H9 (cell line): ENCODE measurements at regions not wholly inside any gene's neighbourhood (a gene's known extent, or its start where the extent isn't known, plus 50 kb on each side); places are given as distances from the start of the nearest gene placed in this dataset.

Experiments
- DNase-seq: peaks from one replicate; pipeline ENCODE4 v3.0.0-alpha.2; 2017
- H2AFZ ChIP-seq: one replicate; pipeline ENCODE4 v1.6.1; 2013; ENCODE audit warnings: mild to moderate bottlenecking, low read length, control low read depth, moderate library complexity
- H2AK5ac ChIP-seq: 2 replicates; pipeline ENCODE4 v1.6.1; 2013; ENCODE audit warnings: low read length, control low read depth, mixed read lengths; ENCODE audit not compliant: insufficient read length
- H2BK120ac ChIP-seq: one replicate; pipeline ENCODE4 v1.6.1; 2013; ENCODE audit warnings: low read depth, mild to moderate bottlenecking, low read length, control low read depth, inconsistent platforms; ENCODE audit not compliant: poor library complexity, severe bottlenecking
- H2BK12ac ChIP-seq: 2 replicates; pipeline ENCODE4 v1.6.1; 2013; ENCODE audit warnings: low read length, control low read depth, mixed read lengths, low read depth; ENCODE audit not compliant: insufficient read length
- H2BK15ac ChIP-seq: 2 replicates; pipeline ENCODE4 v1.6.1; 2013; ENCODE audit warnings: low read depth, low read length, control low read depth
- H2BK20ac ChIP-seq: one replicate; pipeline ENCODE4 v1.6.1; 2013; ENCODE audit warnings: low read depth, mild to moderate bottlenecking, low read length, control low read depth, inconsistent platforms; ENCODE audit not compliant: poor library complexity, severe bottlenecking
- H2BK5ac ChIP-seq: 2 replicates; pipeline ENCODE4 v1.6.1; 2013; ENCODE audit warnings: low read length, control low read depth, mixed read lengths; ENCODE audit not compliant: insufficient read length
- H3K14ac ChIP-seq: 2 replicates; pipeline ENCODE4 v1.6.1; 2013; ENCODE audit warnings: low read length, control low read depth; ENCODE audit not compliant: insufficient read depth
- H3K18ac ChIP-seq: 2 replicates; pipeline ENCODE4 v1.6.1; 2013; ENCODE audit warnings: low read depth, mild to moderate bottlenecking, mixed read lengths, low read length, control low read depth; ENCODE audit not compliant: insufficient read length
- H3K23ac ChIP-seq: 2 replicates; pipeline ENCODE4 v1.6.1; 2013; ENCODE audit warnings: low read length, control low read depth, mixed read lengths, low read depth; ENCODE audit not compliant: insufficient read length
- H3K23me2 ChIP-seq: 2 replicates; pipeline ENCODE4 v1.6.1; 2013; ENCODE audit warnings: low read depth, mild to moderate bottlenecking, mixed read lengths, low read length, control low read depth; ENCODE audit not compliant: insufficient read length, poor library complexity, severe bottlenecking
- H3K27ac ChIP-seq: 2 replicates; pipeline ENCODE4 v1.5.1; 2013; ENCODE audit warnings: low read length, control low read depth, mixed read lengths, low read depth; ENCODE audit not compliant: insufficient read length
- H3K27me3 ChIP-seq: 2 replicates; pipeline ENCODE4 v1.6.1; 2013; ENCODE audit warnings: low read length, control low read depth, inconsistent platforms; ENCODE audit not compliant: insufficient read depth
- H3K4ac ChIP-seq: 2 replicates; pipeline ENCODE4 v1.6.1; 2013; ENCODE audit warnings: low read depth, mild to moderate bottlenecking, control low read depth, inconsistent platforms, low read length, moderate library complexity
- H3K4me1 ChIP-seq: 2 replicates; pipeline ENCODE4 v1.6.1; 2013; ENCODE audit warnings: low read length, control low read depth, inconsistent platforms; ENCODE audit not compliant: insufficient read depth
- H3K4me2 ChIP-seq: 2 replicates; pipeline ENCODE4 v1.6.1; 2013; ENCODE audit warnings: low read length, control low read depth, mixed read lengths; ENCODE audit not compliant: insufficient read length, insufficient read depth
- H3K56ac ChIP-seq: 2 replicates; pipeline ENCODE4 v1.6.1; 2013; ENCODE audit warnings: low read depth, mild to moderate bottlenecking, mixed read lengths, low read length, control low read depth; ENCODE audit not compliant: insufficient read length
- H3K79me1 ChIP-seq: 2 replicates; pipeline ENCODE4 v1.6.1; 2013; ENCODE audit warnings: low read depth, mild to moderate bottlenecking, moderate library complexity, low read length, control low read depth, inconsistent platforms; ENCODE audit not compliant: insufficient read depth, poor library complexity, severe bottlenecking
- H3K79me2 ChIP-seq: 2 replicates; pipeline ENCODE4 v1.6.1; 2013; ENCODE audit warnings: low read length, control low read depth, inconsistent platforms; ENCODE audit not compliant: insufficient read depth
- H3K9ac ChIP-seq: 2 replicates; pipeline ENCODE4 v1.6.1; 2013; ENCODE audit warnings: low read length, control low read depth, mixed read lengths; ENCODE audit not compliant: insufficient read length; ENCODE audit errors: extremely low read depth
- H3K9me3 ChIP-seq: one replicate; pipeline ENCODE4 v1.6.1; 2013; ENCODE audit warnings: low read depth, low read length, inconsistent platforms; ENCODE audit not compliant: control insufficient read depth
- H3T11ph ChIP-seq: one replicate; pipeline ENCODE4 v1.6.1; 2013; ENCODE audit warnings: mild to moderate bottlenecking, low read length, control low read depth, inconsistent platforms
- H4K20me1 ChIP-seq: one replicate; pipeline ENCODE4 v1.6.1; 2013; ENCODE audit not compliant: control insufficient read depth, insufficient read length, insufficient read depth
- H4K5ac ChIP-seq: 2 replicates; pipeline ENCODE4 v1.6.1; 2013; ENCODE audit warnings: low read depth, mild to moderate bottlenecking, mixed read lengths, low read length, control low read depth; ENCODE audit not compliant: insufficient read length
- H4K8ac ChIP-seq: replicated peaks from 2 replicates; pipeline ENCODE4 v1.6.1; 2013; ENCODE audit warnings: low read length, control low read depth, mixed read lengths, low read depth; ENCODE audit not compliant: insufficient read length
- H4K91ac ChIP-seq: 2 replicates; pipeline ENCODE4 v1.6.1; 2013; ENCODE audit warnings: low read depth, mild to moderate bottlenecking, moderate library complexity, mixed read lengths, low read length, control low read depth; ENCODE audit not compliant: insufficient read length
- H3K27ac Mint-ChIP-seq, 3 experiments: 2 replicates in 2 of 3; 3 replicates in 1 of 3; pipeline ENCODE4 v1.8.0; 2020 to 2021; ENCODE audit warnings: mixed read lengths in 3 of 3, mild to moderate bottlenecking in 1 of 3, moderate library complexity in 1 of 3
- H3K27me3 Mint-ChIP-seq: 2 replicates; pipeline ENCODE4 v1.8.0; 2021; ENCODE audit warnings: low read depth, mild to moderate bottlenecking, moderate library complexity, mixed read lengths
- H3K36me3 Mint-ChIP-seq, 3 experiments: 2 replicates in 2 of 3; 3 replicates in 1 of 3; pipeline ENCODE4 v1.8.0; 2020 to 2021; ENCODE audit warnings: low read depth in 3 of 3, mixed read lengths in 3 of 3; ENCODE audit not compliant: insufficient read depth in 1 of 3
- H3K4me1 Mint-ChIP-seq, 2 experiments: 2 replicates each; pipeline ENCODE4 v1.8.0; 2020; ENCODE audit warnings: mixed read lengths in 2 of 2
- H3K4me3 Mint-ChIP-seq, 2 experiments: 2 replicates in 1 of 2; 3 replicates in 1 of 2; pipeline ENCODE4 v1.8.0; 2020 to 2021; ENCODE audit warnings: mild to moderate bottlenecking in 2 of 2, mixed read lengths in 2 of 2, moderate library complexity in 1 of 2
- H3K9me3 Mint-ChIP-seq, 2 experiments: 2 replicates in 1 of 2; 3 replicates in 1 of 2; pipeline ENCODE4 v1.8.0; 2020; ENCODE audit warnings: mild to moderate bottlenecking in 2 of 2, mixed read lengths in 2 of 2, moderate library complexity in 1 of 2
- WGBS: extraction: QIAGEN DNeasy Blood & Tissue Kit; methylation state at CpG from one replicate; pipeline ENCODE4 v1.1.7; 2013; ENCODE audit warnings: missing lambda C conversion rate, low lambda C conversion rate, mixed read lengths; ENCODE audit not compliant: insufficient read length; ENCODE audit errors: extremely low coverage; 5-methylcytosine and 5-hydroxymethylcytosine counted together
- TF ChIP-seq, protein P1 (sequence below): fragments of 200-600 bp; sonication (generic); conservative IDR thresholded peaks from 3 replicates; pipeline ENCODE4 v1.8.0; 2021; ENCODE audit warnings: antibody characterized with exemption, mild to moderate bottlenecking

GRCh38 chr6:156283091-156283490, 494.1 kb upstream of the ARID1B start:
- Histone ChIP-seq H2BK12ac (no peak overlapping the region), H3T11ph (no peak overlapping the region), H3K18ac (no peak overlapping the region), H2BK120ac (no peak overlapping the region), H2BK20ac (no peak overlapping the region), H3K56ac (no peak overlapping the region), H3K27ac (no peak overlapping the region), H3K9ac (no peak overlapping the region), H3K79me1 (no peaks in the 10 kb centered on the region), H4K20me1 (no peaks in the 10 kb centered on the region), H4K5ac (no peak overlapping the region), H2BK5ac (no peak overlapping the region), H3K27me3 (no peaks in the 10 kb centered on the region), H3K4ac (no peak overlapping the region), H3K79me2 (no peaks in the 10 kb centered on the region), H2AFZ (no peak overlapping the region), H3K14ac (no peak overlapping the region), H3K4me1 (no peaks in the 10 kb centered on the region), H3K23me2 (no peaks in the 10 kb centered on the region), H2AK5ac (no peak overlapping the region), H2BK15ac (no peak overlapping the region), H4K91ac (no peak overlapping the region), H3K23ac (no peak overlapping the region), H4K8ac (no peak overlapping the region), H3K9me3 (no peaks in the 10 kb centered on the region), H3K4me2 (no peak overlapping the region)
- no peak for DNase-seq
- no CpG with 5 or more reads among the region's 1 CpG for WGBS
- peaks cover 0 to 3% (median 2%) of the 10 kb centered on the region in 3 experiments; a peak in 2 of 7 replicates for H3K36me3 Mint-ChIP-seq
- H3K27ac Mint-ChIP-seq = no peak overlapping the region
- no peaks in the 10 kb centered on the region for H3K27me3 Mint-ChIP-seq
- H3K4me3 Mint-ChIP-seq = no peak overlapping the region
- H3K4me1 Mint-ChIP-seq = no peaks in the 10 kb centered on the region
- TF ChIP-seq, protein P1, sequence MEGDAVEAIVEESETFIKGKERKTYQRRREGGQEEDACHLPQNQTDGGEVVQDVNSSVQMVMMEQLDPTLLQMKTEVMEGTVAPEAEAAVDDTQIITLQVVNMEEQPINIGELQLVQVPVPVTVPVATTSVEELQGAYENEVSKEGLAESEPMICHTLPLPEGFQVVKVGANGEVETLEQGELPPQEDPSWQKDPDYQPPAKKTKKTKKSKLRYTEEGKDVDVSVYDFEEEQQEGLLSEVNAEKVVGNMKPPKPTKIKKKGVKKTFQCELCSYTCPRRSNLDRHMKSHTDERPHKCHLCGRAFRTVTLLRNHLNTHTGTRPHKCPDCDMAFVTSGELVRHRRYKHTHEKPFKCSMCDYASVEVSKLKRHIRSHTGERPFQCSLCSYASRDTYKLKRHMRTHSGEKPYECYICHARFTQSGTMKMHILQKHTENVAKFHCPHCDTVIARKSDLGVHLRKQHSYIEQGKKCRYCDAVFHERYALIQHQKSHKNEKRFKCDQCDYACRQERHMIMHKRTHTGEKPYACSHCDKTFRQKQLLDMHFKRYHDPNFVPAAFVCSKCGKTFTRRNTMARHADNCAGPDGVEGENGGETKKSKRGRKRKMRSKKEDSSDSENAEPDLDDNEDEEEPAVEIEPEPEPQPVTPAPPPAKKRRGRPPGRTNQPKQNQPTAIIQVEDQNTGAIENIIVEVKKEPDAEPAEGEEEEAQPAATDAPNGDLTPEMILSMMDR = no peak
- peaks cover 1 to 3% of the 10 kb centered on the region in 2 experiments; a peak in 3 of 5 replicates for H3K9me3 Mint-ChIP-seq
